SK-N-SH treated with all-trans-retinoic acid at 6 μM for 48 hours (cell line): ENCODE measurements at regions not wholly inside any gene's neighbourhood (a gene's known extent, or its start where the extent isn't known, plus 50 kb on each side); places are given as distances from the start of the nearest gene placed in this dataset.

Source experiments
- ATAC-seq: fragments of 200-7000 bp; cut with Tn5 transposase; 3 replicates; pipeline ENCODE4 v1.9.1; 2020; ENCODE audit warnings: mild to moderate bottlenecking, moderate library complexity
- ARNTL ChIP-seq: fragments of 450-650 bp; formaldehyde crosslinking; IDR thresholded peaks from 2 replicates; pipeline ENCODE4 v1.5.0; 2020; ENCODE audit warnings: low read depth, mild to moderate bottlenecking, moderate library complexity, borderline replicate concordance
- BACH2 ChIP-seq: fragments of 250-450 bp; sonication (Bioruptor Pico); IDR thresholded peaks from 2 replicates; pipeline ENCODE4 v1.9.0; 2021; ENCODE audit warnings: mild to moderate bottlenecking, borderline replicate concordance
- CREB5 ChIP-seq: fragments of 250-450 bp; sonication (Bioruptor Pico); IDR thresholded peaks from 2 replicates; pipeline ENCODE4 v1.5.1; 2020; ENCODE audit warnings: low read depth, mild to moderate bottlenecking, moderate library complexity
- CSRNP3 ChIP-seq: fragments of 250-450 bp; sonication (Bioruptor Pico); IDR thresholded peaks from 2 replicates; pipeline ENCODE4 v1.5.1; 2021; ENCODE audit warnings: mild to moderate bottlenecking, moderate library complexity
- ESRRG ChIP-seq: fragments of 250-450 bp; sonication (Bioruptor Pico); IDR thresholded peaks from 2 replicates; pipeline ENCODE4 v1.6.1; 2021; ENCODE audit warnings: mild to moderate bottlenecking
- ISL1 ChIP-seq: fragments of 250-450 bp; sonication (Bioruptor Pico); IDR thresholded peaks from 2 replicates; pipeline ENCODE4 v2.1.2; 2022; ENCODE audit warnings: mild to moderate bottlenecking, moderate library complexity
- OSR1 ChIP-seq: fragments of 250-450 bp; sonication (Bioruptor Pico); IDR thresholded peaks from 2 replicates; pipeline ENCODE4 v1.8.0; 2022; ENCODE audit warnings: moderate library complexity, mild to moderate bottlenecking, inconsistent platforms
- POU6F1 ChIP-seq: fragments of 250-450 bp; sonication (Bioruptor Pico); IDR thresholded peaks from 2 replicates; pipeline ENCODE4 v1.8.0; 2021; ENCODE audit warnings: low read depth, mild to moderate bottlenecking, moderate library complexity, borderline replicate concordance
- PPARA ChIP-seq: fragments of 250-450 bp; sonication (Bioruptor Pico); IDR thresholded peaks from 2 replicates; pipeline ENCODE4 v1.5.0; 2020; ENCODE audit warnings: mild to moderate bottlenecking, borderline replicate concordance
- SNAI2 ChIP-seq: fragments of 250-450 bp; sonication (Bioruptor Pico); IDR thresholded peaks from 2 replicates; pipeline ENCODE4 v1.5.0; 2020; ENCODE audit warnings: mild to moderate bottlenecking, moderate library complexity
- TOX ChIP-seq: fragments of 250-450 bp; sonication (Bioruptor Pico); IDR thresholded peaks from 2 replicates; pipeline ENCODE4 v1.8.0; 2021; ENCODE audit warnings: mild to moderate bottlenecking, moderate library complexity, borderline replicate concordance
- TSHZ2 ChIP-seq: fragments of 250-450 bp; sonication (Bioruptor Pico); IDR thresholded peaks from 2 replicates; pipeline ENCODE4 v1.5.0; 2020; ENCODE audit warnings: mild to moderate bottlenecking, moderate library complexity
- ZC3H10 ChIP-seq: fragments of 250-450 bp; sonication (Bioruptor Pico); IDR thresholded peaks from 2 replicates; pipeline ENCODE4 v1.5.1; 2021; ENCODE audit warnings: mild to moderate bottlenecking, moderate library complexity
- ZFP3 ChIP-seq: fragments of 250-450 bp; sonication (Bioruptor Pico); IDR thresholded peaks from 2 replicates; pipeline ENCODE4 v1.5.0; 2020; ENCODE audit warnings: mild to moderate bottlenecking, moderate library complexity
- ZFP30 ChIP-seq: fragments of 450-650 bp; formaldehyde crosslinking; IDR thresholded peaks from 2 replicates; pipeline ENCODE4 v1.5.0; 2022; ENCODE audit warnings: mild to moderate bottlenecking, moderate library complexity
- ZNF565 ChIP-seq: fragments of 450-650 bp; formaldehyde crosslinking; conservative IDR thresholded peaks from 2 replicates; pipeline ENCODE4 v1.5.0; 2020; ENCODE audit warnings: low read depth, mild to moderate bottlenecking, moderate library complexity
- ZNF70 ChIP-seq: fragments of 450-650 bp; formaldehyde crosslinking; IDR thresholded peaks from 2 replicates; pipeline ENCODE4 v1.5.0; 2020; ENCODE audit warnings: mild to moderate bottlenecking, moderate library complexity
- ZNF8 ChIP-seq: fragments of 450-650 bp; formaldehyde crosslinking; IDR thresholded peaks from 2 replicates; pipeline ENCODE4 v1.5.0; 2020; ENCODE audit warnings: mild to moderate bottlenecking, moderate library complexity

- TF ChIP-seq POU6F1 (CRISPR knock-in tag) (no peak), ZFP30 (CRISPR knock-in tag) (no peak), CREB5 (CRISPR knock-in tag) (no peak), TSHZ2 (CRISPR knock-in tag) (no peak), ZNF8 (CRISPR knock-in tag) (no peak), ESRRG (CRISPR knock-in tag) (no peak), ARNTL (CRISPR knock-in tag) (no peak), ZNF70 (CRISPR knock-in tag) (no peak), BACH2 (CRISPR knock-in tag) (no peak), ZC3H10 (no peak), ZNF565 (no peak), ZFP3 (no peak), PPARA (CRISPR knock-in tag) (no peak), CSRNP3 (no peak)
Observed at GRCh38 chr1:208564466-208564865, 320.3 kb upstream of the PLXNA2 start.

GRCh38 chr1:208565756-208566440 lies 321.7 kb upstream of the PLXNA2 start:
- ATAC-seq: no peak

More at GRCh38 chr1:208564466-208564865, 320.3 kb upstream of the PLXNA2 start:
- no peak for ATAC-seq

More at GRCh38 chr1:208565756-208566440, 321.7 kb upstream of the PLXNA2 start:
- TF ChIP-seq ZNF70 (CRISPR knock-in tag): no peak
- no peak for TF ChIP-seq CSRNP3
- TF ChIP-seq ISL1 (CRISPR knock-in tag): no peak
- TF ChIP-seq TOX: no peak
- no peak for TF ChIP-seq SNAI2 (CRISPR knock-in tag)
- no peak for TF ChIP-seq OSR1 (CRISPR knock-in tag)
- no peak for TF ChIP-seq CREB5 (CRISPR knock-in tag)
